ENCODE measurements at regions not wholly inside any gene's neighbourhood (a gene's known extent, or its start where the extent isn't known, plus 50 kb on each side); places are given as distances from the start of the nearest gene placed in this dataset.
A peak's percentile ranks its signal among the peaks of the same experiment; 100 is the strongest.

GRCh38 chr11:32198053-32198452 lies 107.2 kb downstream of the RCN1 start:
- TF ChIP-seq CTCF (conservative IDR thresholded peaks at IDR 0.05; ENCODE audit: control insufficient read depth, insufficient read depth, low read depth, low read length): no peak
- no peak for DNase-seq (ENCODE audit: low read depth)

GRCh38 chr11:32200136-32200847 lies 109.4 kb downstream of the RCN1 start:
- TF ChIP-seq CTCF (conservative IDR thresholded peaks at IDR 0.05; ENCODE audit: control insufficient read depth, insufficient read depth, low read depth, low read length): no peak
- DNase-seq (ENCODE audit: low read depth): no peak

More at GRCh38 chr11:32198053-32198452, 107.2 kb downstream of the RCN1 start:
- no peak overlapping the region for H3K4me3 ChIP-seq (ENCODE audit: control insufficient read depth, low read depth, low read length)

GRCh38 chr11:32204751-32205150 lies 113.9 kb downstream of the RCN1 start:
- H3K4me3 ChIP-seq (ENCODE audit: control insufficient read depth, low read depth, low read length): no peak overlapping the region
- no peak for DNase-seq (ENCODE audit: low read depth)
- TF ChIP-seq CTCF (conservative IDR thresholded peaks at IDR 0.05; ENCODE audit: control insufficient read depth, insufficient read depth, low read depth, low read length): no peak

More at GRCh38 chr11:32200136-32200847, 109.4 kb downstream of the RCN1 start:
- H3K4me3 ChIP-seq (ENCODE audit: control insufficient read depth, low read depth, low read length): no peak overlapping the region

- peak; percentile 72 for DNase-seq (ENCODE audit: low read depth)
- H3K4me3 ChIP-seq (ENCODE audit: control insufficient read depth, low read depth, low read length): no peak overlapping the region
- TF ChIP-seq CTCF (conservative IDR thresholded peaks at IDR 0.05; ENCODE audit: control insufficient read depth, insufficient read depth, low read depth, low read length): no peak
Measured at GRCh38 chr11:32210556-32210955, 119.7 kb downstream of the RCN1 start.

- no peak for TF ChIP-seq CTCF (conservative IDR thresholded peaks at IDR 0.05; ENCODE audit: control insufficient read depth, insufficient read depth, low read depth, low read length)
- no peak overlapping the region for H3K4me3 ChIP-seq (ENCODE audit: control insufficient read depth, low read depth, low read length)
- peak; percentile 95 for DNase-seq (ENCODE audit: low read depth)
Measured at GRCh38 chr11:32213223-32213622, 122.3 kb downstream of the RCN1 start.

- H3K4me3 ChIP-seq (ENCODE audit: control insufficient read depth, low read depth, low read length): no peak overlapping the region
- DNase-seq (ENCODE audit: low read depth): no peak
- no peak for TF ChIP-seq CTCF (conservative IDR thresholded peaks at IDR 0.05; ENCODE audit: control insufficient read depth, insufficient read depth, low read depth, low read length)
Measured at GRCh38 chr11:32215157-32215556, 124.3 kb downstream of the RCN1 start.
